Neutrophil (primary cell): ENCODE measurements at regions not wholly inside any gene's neighbourhood (a gene's known extent, or its start where the extent isn't known, plus 50 kb on each side); places are given as distances from the start of the nearest gene placed in this dataset.

Source experiments
- H3K27ac ChIP-seq: fragments of 200-600 bp; sonication (generic); 2 replicates; pipeline ENCODE4 v1.5.1; 2016; ENCODE audit warnings: mild to moderate bottlenecking, moderate library complexity
- H3K27me3 ChIP-seq: fragments of 200-600 bp; sonication (generic); 2 replicates; pipeline ENCODE4 v1.6.0; 2016; ENCODE audit warnings: mild to moderate bottlenecking
- H3K36me3 ChIP-seq: fragments of 200-600 bp; sonication (generic); 2 replicates; pipeline ENCODE4 v1.5.1; 2017
- H3K4me1 ChIP-seq, 2 experiments: fragments of 200-600 bp in 1 of 2; sonication (generic) in 1 of 2; 1 replicate in 1 of 2; 2 replicates in 1 of 2; pipeline versions ENCODE4 v1.5.1 to v1.6.1; 2013 to 2016; ENCODE audit warnings: low read depth in 1 of 2, low read length in 1 of 2, mild to moderate bottlenecking in 1 of 2, moderate library complexity in 1 of 2; ENCODE audit not compliant: control insufficient read depth in 1 of 2, insufficient read depth in 1 of 2
- H3K4me3 ChIP-seq, 2 experiments: fragments of 200-600 bp in 1 of 2; sonication (generic) in 1 of 2; 1 replicate in 1 of 2; 2 replicates in 1 of 2; pipeline ENCODE4 v1.5.1; 2013 to 2016; ENCODE audit warnings: low read depth in 1 of 2, low read length in 1 of 2, mild to moderate bottlenecking in 1 of 2, moderate library complexity in 1 of 2
- H3K9me3 ChIP-seq: fragments of 200-600 bp; sonication (generic); 2 replicates; pipeline ENCODE4 v1.5.1; 2016
- CTCF ChIP-seq: fragments of 200-600 bp; sonication (generic); IDR thresholded peaks from 2 replicates; pipeline ENCODE4 v1.5.1; 2016; ENCODE audit warnings: antibody characterized with exemption

- Histone ChIP-seq H3K9me3 (no peaks in the 10 kb centered on the region), H3K36me3 (no peaks in the 10 kb centered on the region), H3K4me1 (no peaks in the 10 kb centered on the region), H3K27ac (no peak overlapping the region), H3K4me3 (no peak overlapping the region), H3K27me3 (no peaks in the 10 kb centered on the region)
- no peak for TF ChIP-seq CTCF
Observed at GRCh38 chr21:25329227-25329825, 278.0 kb downstream of the MRPL39 start.

- Histone ChIP-seq H3K36me3 (no peaks in the 10 kb centered on the region), H3K27ac (no peak overlapping the region), H3K4me1 (no peaks in the 10 kb centered on the region), H3K9me3 (no peaks in the 10 kb centered on the region), H3K27me3 (no peaks in the 10 kb centered on the region), H3K4me3 (no peak overlapping the region)
- TF ChIP-seq CTCF = no peak
Observed at GRCh38 chr21:25328736-25329135, 278.5 kb downstream of the MRPL39 start.

- Histone ChIP-seq H3K27ac (no peak overlapping the region), H3K4me1 (no peaks in the 10 kb centered on the region), H3K27me3 (no peaks in the 10 kb centered on the region), H3K36me3 (no peaks in the 10 kb centered on the region), H3K4me3 (no peak overlapping the region), H3K9me3 (no peaks in the 10 kb centered on the region)
- TF ChIP-seq CTCF = no peak
Observed at GRCh38 chr21:25326181-25326580, 281.1 kb downstream of the MRPL39 start.

DNA sequence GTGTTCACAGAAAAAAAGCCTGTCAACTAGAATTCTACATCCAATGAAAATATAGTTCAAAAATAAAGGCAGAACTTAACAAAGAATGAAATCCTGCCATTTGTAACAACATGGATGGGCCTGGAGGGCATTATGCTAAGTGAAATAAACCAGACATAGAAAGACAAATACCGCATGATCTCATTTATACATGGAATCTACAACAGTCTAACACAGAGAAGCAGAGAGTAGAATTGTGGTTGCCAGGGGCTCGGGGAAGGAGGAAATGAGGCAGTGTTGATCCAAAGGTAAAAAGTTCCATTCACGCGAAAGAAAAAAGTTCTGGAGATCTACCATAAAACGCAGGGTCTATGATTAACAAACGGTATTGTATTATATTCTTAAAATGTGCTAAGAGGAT, 282.6 kb downstream of the MRPL39 start:
- Histone ChIP-seq H3K27me3 (no peaks in the 10 kb centered on the region), H3K4me3 (no peak overlapping the region), H3K36me3 (no peaks in the 10 kb centered on the region), H3K27ac (no peak overlapping the region), H3K4me1 (peaks cover 0 to 6% of the 10 kb centered on the region in 2 experiments), H3K9me3 (no peaks in the 10 kb centered on the region)
- no peak for TF ChIP-seq CTCF

- Histone ChIP-seq H3K4me3 (no peak overlapping the region), H3K9me3 (no peaks in the 10 kb centered on the region), H3K4me1 (peaks cover 0 to 6% of the 10 kb centered on the region in 2 experiments), H3K36me3 (no peaks in the 10 kb centered on the region), H3K27me3 (no peaks in the 10 kb centered on the region), H3K27ac (no peak overlapping the region)
- no peak for TF ChIP-seq CTCF
Observed at GRCh38 chr21:25323356-25323949, 283.8 kb downstream of the MRPL39 start.
